ENCODE measurements at regions not wholly inside any gene's neighbourhood (a gene's known extent, or its start where the extent isn't known, plus 50 kb on each side); places are given as distances from the start of the nearest gene placed in this dataset.

DNA sequence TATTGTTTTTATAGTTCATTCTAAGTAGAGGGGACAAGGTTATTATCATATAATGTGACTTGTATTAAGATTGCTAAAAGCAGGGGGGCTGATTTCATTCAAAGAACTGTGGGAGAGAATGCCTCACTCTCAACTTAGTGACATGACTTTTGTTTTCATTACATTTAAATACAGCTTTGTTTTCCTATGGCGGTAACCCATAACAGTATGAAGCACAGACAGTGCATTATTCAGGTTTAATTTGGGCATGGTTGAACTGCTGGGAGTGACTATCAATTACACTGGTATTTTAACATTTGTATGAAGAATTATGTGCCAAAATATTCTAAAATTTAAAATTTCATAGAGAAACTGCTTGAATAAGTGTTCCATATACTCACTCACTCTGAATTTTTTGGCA, 637.3 kb downstream of the USP25 start:
- DNase-seq (ENCODE audit: low spot score): no peak
- no peaks in the 10 kb centered on the region for H3K27me3 Mint-ChIP-seq (ENCODE audit: insufficient read depth)
- intact Hi-C loops (cut with micrococcal nuclease): no loop called here
- H3K9me3 Mint-ChIP-seq: no peaks in the 10 kb centered on the region
- H3K4me1 Mint-ChIP-seq (ENCODE audit: low read depth): no peaks in the 10 kb centered on the region
- H3K4me3 Mint-ChIP-seq: no peak overlapping the region
- no peaks in the 10 kb centered on the region for H3K36me3 Mint-ChIP-seq (ENCODE audit: low read depth)
- no peak overlapping the region for H3K27ac Mint-ChIP-seq

DNA sequence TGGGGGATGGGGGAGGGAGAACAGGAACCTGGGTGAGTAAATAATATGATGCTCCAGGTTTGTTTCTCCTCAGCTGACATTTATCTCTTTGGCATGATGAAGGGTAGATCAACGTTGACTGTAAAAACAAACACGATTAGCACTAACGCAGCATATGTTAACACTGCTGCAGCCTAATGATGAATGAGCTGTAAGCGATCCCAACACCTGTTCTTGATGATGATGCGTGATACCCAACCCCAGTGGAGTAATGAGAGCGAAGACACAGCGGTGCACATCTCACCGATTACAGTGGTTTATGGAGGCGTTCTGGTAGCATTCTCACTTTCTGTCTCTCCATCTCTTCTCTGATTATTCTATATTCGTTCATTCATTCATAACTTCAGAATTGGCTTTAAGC, 640.4 kb downstream of the USP25 start:
- no peak for DNase-seq (ENCODE audit: low spot score)
- no peaks in the 10 kb centered on the region for H3K27me3 Mint-ChIP-seq (ENCODE audit: insufficient read depth)
- H3K27ac Mint-ChIP-seq: no peak overlapping the region
- H3K36me3 Mint-ChIP-seq (ENCODE audit: low read depth): no peaks in the 10 kb centered on the region
- no peaks in the 10 kb centered on the region for H3K4me1 Mint-ChIP-seq (ENCODE audit: low read depth)
- H3K4me3 Mint-ChIP-seq: no peak overlapping the region
- no peaks in the 10 kb centered on the region for H3K9me3 Mint-ChIP-seq
- intact Hi-C loops (cut with micrococcal nuclease): no loop called here

- H3K4me3 Mint-ChIP-seq: no peak overlapping the region
- H3K27ac Mint-ChIP-seq: no peak overlapping the region
- no peaks in the 10 kb centered on the region for H3K27me3 Mint-ChIP-seq (ENCODE audit: insufficient read depth)
- no peaks in the 10 kb centered on the region for H3K4me1 Mint-ChIP-seq (ENCODE audit: low read depth)
- intact Hi-C loops (cut with micrococcal nuclease): no loop called here
- no peaks in the 10 kb centered on the region for H3K36me3 Mint-ChIP-seq (ENCODE audit: low read depth)
- DNase-seq (ENCODE audit: low spot score): no peak
- no peaks in the 10 kb centered on the region for H3K9me3 Mint-ChIP-seq
These were observed 642.8 kb downstream of the USP25 start for GRCh38 chr21:16372586-16372985.

GRCh38 chr21:16376673-16377072, 646.9 kb downstream of the USP25 start:
- Mint-ChIP-seq H3K4me3 (no peak overlapping the region), H3K27me3 (ENCODE audit: insufficient read depth) (no peaks in the 10 kb centered on the region), H3K27ac (no peak overlapping the region), H3K4me1 (ENCODE audit: low read depth) (no peaks in the 10 kb centered on the region), H3K9me3 (no peaks in the 10 kb centered on the region), H3K36me3 (ENCODE audit: low read depth) (no peaks in the 10 kb centered on the region)
- DNase-seq (ENCODE audit: low spot score): no peak
- intact Hi-C loops (cut with micrococcal nuclease): no loop called here

DNA sequence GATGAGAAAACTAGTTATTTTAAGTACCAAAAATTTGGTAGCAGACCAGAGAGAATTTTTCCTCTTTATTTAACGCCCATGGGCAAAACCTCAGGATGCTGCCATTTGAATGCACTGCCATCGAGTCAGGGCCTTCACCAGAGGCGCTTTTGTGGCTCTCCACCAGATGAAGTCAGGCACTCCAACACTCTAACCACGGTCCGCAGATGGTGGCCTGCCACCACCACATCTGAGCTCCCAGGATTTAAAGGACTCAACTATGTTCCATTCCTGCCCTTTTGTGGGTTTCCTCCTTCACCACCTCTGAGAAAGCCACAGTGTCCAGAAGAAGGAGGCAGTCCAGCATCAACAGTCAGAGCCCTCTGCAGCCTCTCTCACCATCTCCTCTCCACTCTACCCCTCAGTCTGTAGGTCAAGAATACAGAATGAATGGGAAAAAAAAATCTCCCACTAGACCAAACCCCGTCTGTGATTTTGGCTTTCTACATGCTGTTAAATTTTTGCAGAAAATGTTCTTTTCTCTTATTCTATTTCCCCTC, 647.4 kb downstream of the USP25 start:
- no peaks in the 10 kb centered on the region for H3K9me3 Mint-ChIP-seq
- H3K27me3 Mint-ChIP-seq (ENCODE audit: insufficient read depth): no peaks in the 10 kb centered on the region
- no peak overlapping the region for H3K4me3 Mint-ChIP-seq

DNA sequence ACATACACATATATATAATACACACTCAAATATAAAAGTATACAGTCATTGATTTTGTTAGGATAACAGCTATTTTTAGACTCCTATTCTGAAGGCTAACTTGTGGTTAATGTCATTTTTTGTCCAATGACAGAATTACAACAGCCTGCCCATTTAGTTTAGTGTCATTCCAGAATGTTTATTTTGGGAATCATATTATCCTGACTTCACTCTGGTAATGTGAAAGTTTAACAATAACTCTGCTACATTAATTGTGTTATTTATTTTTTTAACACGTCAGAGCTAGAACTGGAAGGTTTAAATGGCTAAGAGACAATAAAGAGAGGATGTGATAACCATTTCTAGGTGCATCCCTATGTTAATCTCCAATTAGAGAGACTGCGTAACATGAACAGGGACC, 648.1 kb downstream of the USP25 start:
- Mint-ChIP-seq H3K9me3 (no peaks in the 10 kb centered on the region), H3K27me3 (ENCODE audit: insufficient read depth) (no peaks in the 10 kb centered on the region), H3K36me3 (ENCODE audit: low read depth) (no peaks in the 10 kb centered on the region), H3K4me3 (no peak overlapping the region), H3K4me1 (ENCODE audit: low read depth) (no peaks in the 10 kb centered on the region), H3K27ac (no peak overlapping the region)
- intact Hi-C loops (cut with micrococcal nuclease): no loop called here
- no peak for DNase-seq (ENCODE audit: low spot score)

More for the DNA sequence above, 647.4 kb downstream of the USP25 start:
- Mint-ChIP-seq H3K36me3 (ENCODE audit: low read depth) (no peaks in the 10 kb centered on the region), H3K27ac (no peak overlapping the region), H3K4me1 (ENCODE audit: low read depth) (no peaks in the 10 kb centered on the region)
- intact Hi-C loops (cut with micrococcal nuclease): no loop called here
- DNase-seq (ENCODE audit: low spot score): no peak

DNA sequence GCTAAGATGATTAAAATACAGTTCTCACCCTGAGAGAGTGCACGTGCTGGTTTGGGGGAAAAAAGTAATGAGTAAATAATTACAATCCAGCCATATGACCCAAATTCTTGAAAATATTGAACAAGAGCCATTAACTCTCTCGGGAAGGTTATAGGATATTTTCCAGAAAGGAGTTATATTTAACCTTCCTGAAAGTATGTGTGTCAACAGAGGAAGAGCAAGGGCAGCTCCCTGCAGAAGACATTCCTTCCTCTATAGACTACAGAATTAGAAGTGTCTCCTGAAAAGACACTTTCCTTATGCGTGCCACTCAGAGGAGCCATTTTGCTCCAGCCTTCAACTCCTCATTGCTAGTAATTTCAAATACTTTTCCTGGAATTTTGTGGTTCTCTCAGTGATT, 648.7 kb downstream of the USP25 start:
- Mint-ChIP-seq H3K36me3 (ENCODE audit: low read depth) (no peaks in the 10 kb centered on the region), H3K4me1 (ENCODE audit: low read depth) (no peaks in the 10 kb centered on the region), H3K4me3 (no peak overlapping the region), H3K27me3 (ENCODE audit: insufficient read depth) (no peaks in the 10 kb centered on the region), H3K9me3 (no peaks in the 10 kb centered on the region), H3K27ac (no peak overlapping the region)
- no peak for DNase-seq (ENCODE audit: low spot score)
- intact Hi-C loops (cut with micrococcal nuclease): no loop called here

- H3K27me3 Mint-ChIP-seq (ENCODE audit: insufficient read depth): no peaks in the 10 kb centered on the region
- no peaks in the 10 kb centered on the region for H3K4me1 Mint-ChIP-seq (ENCODE audit: low read depth)
- no peak overlapping the region for H3K27ac Mint-ChIP-seq
- peaks cover 12% of the 10 kb centered on the region for H3K9me3 Mint-ChIP-seq
- no peak for DNase-seq (ENCODE audit: low spot score)
- H3K4me3 Mint-ChIP-seq: no peak overlapping the region
- intact Hi-C loops (cut with micrococcal nuclease): no loop called here
- H3K36me3 Mint-ChIP-seq (ENCODE audit: low read depth): no peaks in the 10 kb centered on the region
These were observed 658.5 kb downstream of the USP25 start for GRCh38 chr21:16388291-16388690.

GRCh38 chr21:16388911-16389560, 659.3 kb downstream of the USP25 start:
- H3K27me3 Mint-ChIP-seq (ENCODE audit: insufficient read depth): no peaks in the 10 kb centered on the region
- no peak for DNase-seq (ENCODE audit: low spot score)
- H3K4me3 Mint-ChIP-seq: no peak overlapping the region
- H3K27ac Mint-ChIP-seq: no peak overlapping the region
- no peaks in the 10 kb centered on the region for H3K4me1 Mint-ChIP-seq (ENCODE audit: low read depth)
- peaks cover 12% of the 10 kb centered on the region for H3K9me3 Mint-ChIP-seq
- intact Hi-C loops (cut with micrococcal nuclease): no loop called here
- no peaks in the 10 kb centered on the region for H3K36me3 Mint-ChIP-seq (ENCODE audit: low read depth)

GRCh38 chr21:16389643-16390042, 659.9 kb downstream of the USP25 start:
- no peaks in the 10 kb centered on the region for H3K27me3 Mint-ChIP-seq (ENCODE audit: insufficient read depth)
- no peak for DNase-seq (ENCODE audit: low spot score)
- H3K36me3 Mint-ChIP-seq (ENCODE audit: low read depth): no peaks in the 10 kb centered on the region

GRCh38 chr21:16395285-16395684, 665.5 kb downstream of the USP25 start:
- DNase-seq (ENCODE audit: low spot score): no peak
- Mint-ChIP-seq H3K9me3 (peaks cover 23% of the 10 kb centered on the region), H3K36me3 (ENCODE audit: low read depth) (no peaks in the 10 kb centered on the region), H3K27ac (no peak overlapping the region), H3K4me1 (ENCODE audit: low read depth) (no peaks in the 10 kb centered on the region), H3K4me3 (no peak overlapping the region), H3K27me3 (ENCODE audit: insufficient read depth) (no peaks in the 10 kb centered on the region)
- intact Hi-C loops (cut with micrococcal nuclease): no loop called here

More at GRCh38 chr21:16389643-16390042, 659.9 kb downstream of the USP25 start:
- Mint-ChIP-seq H3K4me1 (ENCODE audit: low read depth) (no peaks in the 10 kb centered on the region), H3K27ac (no peak overlapping the region), H3K9me3 (peaks cover 12% of the 10 kb centered on the region), H3K4me3 (no peak overlapping the region)
- intact Hi-C loops (cut with micrococcal nuclease): no loop called here

GRCh38 chr21:16402752-16403151, 673.0 kb downstream of the USP25 start:
- Mint-ChIP-seq H3K27ac (no peak overlapping the region), H3K36me3 (ENCODE audit: low read depth) (no peaks in the 10 kb centered on the region), H3K4me3 (no peak overlapping the region), H3K4me1 (ENCODE audit: low read depth) (no peaks in the 10 kb centered on the region), H3K9me3 (peaks cover 9% of the 10 kb centered on the region), H3K27me3 (ENCODE audit: insufficient read depth) (no peaks in the 10 kb centered on the region)
- DNase-seq (ENCODE audit: low spot score): no peak
- intact Hi-C loops (cut with micrococcal nuclease): no loop called here

DNA sequence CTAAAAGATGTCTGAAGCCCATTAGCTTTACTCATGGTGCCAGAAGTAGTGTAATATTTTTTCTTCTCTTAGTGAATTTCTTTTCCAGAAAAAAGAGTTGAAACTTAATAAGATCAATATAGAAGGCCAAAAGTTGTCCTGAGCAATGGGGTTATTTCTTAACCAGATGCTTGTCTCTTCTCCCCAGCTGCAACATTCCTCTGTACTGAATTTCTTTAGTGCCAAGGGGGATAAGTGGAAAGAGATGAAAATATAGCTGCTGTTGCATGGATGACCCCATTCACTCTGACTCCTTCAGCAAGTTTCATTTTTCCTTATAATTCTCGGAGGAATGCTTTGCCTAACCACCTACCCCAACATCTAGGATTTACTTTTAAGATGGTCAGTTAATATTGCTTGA, 675.0 kb downstream of the USP25 start:
- intact Hi-C loops (cut with micrococcal nuclease): no loop called here
- H3K36me3 Mint-ChIP-seq (ENCODE audit: low read depth): no peaks in the 10 kb centered on the region
- peaks cover 12% of the 10 kb centered on the region for H3K9me3 Mint-ChIP-seq
- no peak overlapping the region for H3K27ac Mint-ChIP-seq
- H3K4me3 Mint-ChIP-seq: no peak overlapping the region
- H3K4me1 Mint-ChIP-seq (ENCODE audit: low read depth): no peaks in the 10 kb centered on the region
- no peak for DNase-seq (ENCODE audit: low spot score)
- no peaks in the 10 kb centered on the region for H3K27me3 Mint-ChIP-seq (ENCODE audit: insufficient read depth)

DNA sequence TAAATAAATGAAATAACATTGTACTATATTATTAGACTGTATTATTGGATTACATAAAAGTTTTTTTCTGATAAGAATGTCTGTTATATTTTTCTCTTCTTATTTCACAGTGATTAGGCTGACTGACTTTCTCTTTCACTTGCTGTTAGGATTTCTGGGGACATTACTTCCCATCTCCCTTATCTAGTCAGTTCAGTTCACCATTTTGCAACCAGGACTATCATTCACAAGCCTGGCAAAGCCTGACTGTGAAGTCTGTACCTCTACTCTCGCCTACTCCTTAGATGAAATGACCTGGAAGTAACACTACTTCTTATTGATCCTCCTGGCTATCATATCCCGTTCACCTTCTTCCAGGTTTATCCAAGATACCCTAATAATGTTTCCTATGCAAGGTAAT, 676.6 kb downstream of the USP25 start:
- Mint-ChIP-seq H3K27me3 (ENCODE audit: insufficient read depth) (no peaks in the 10 kb centered on the region), H3K4me1 (ENCODE audit: low read depth) (no peaks in the 10 kb centered on the region), H3K27ac (no peak overlapping the region), H3K4me3 (no peak overlapping the region), H3K36me3 (ENCODE audit: low read depth) (no peaks in the 10 kb centered on the region), H3K9me3 (peaks cover 12% of the 10 kb centered on the region)
- intact Hi-C loops (cut with micrococcal nuclease): no loop called here
- no peak for DNase-seq (ENCODE audit: low spot score)

All from activated T-helper 1 cell treated with anti-CD3 and anti-CD28 coated beads, Interleukin-12 subunit alpha, Interleukin-12 subunit beta, Interleukin-2, Interleukin-4 antibody, amounts not matched to agents 30 ng/mL and 10 ng/mL and 1 ng/mL, durations not matched to agents 14 hours and 24 hours and 36 hours (primary cell).